Neuronal stem cell (in vitro differentiated cells): ENCODE measurements at regions not wholly inside any gene's neighbourhood (a gene's known extent, or its start where the extent isn't known, plus 50 kb on each side); places are given as distances from the start of the nearest gene placed in this dataset.

ENCODE experiments used
- DNase-seq: peaks from one replicate; pipeline ENCODE4 v3.0.0-alpha.2; 2013; ENCODE audit warnings: low spot score
- H2AFZ ChIP-seq: one replicate; pipeline ENCODE4 v1.6.1; 2013; ENCODE audit warnings: mild to moderate bottlenecking, low read length, inconsistent platforms
- H2AK5ac ChIP-seq: 2 replicates; pipeline ENCODE4 v1.6.1; 2013; ENCODE audit warnings: low read depth, mild to moderate bottlenecking, inconsistent platforms, low read length, moderate library complexity, mixed read lengths
- H2BK120ac ChIP-seq: 2 replicates; pipeline ENCODE4 v1.6.1; 2013; ENCODE audit warnings: low read depth, mild to moderate bottlenecking, inconsistent platforms, low read length, moderate library complexity, mixed read lengths
- H2BK12ac ChIP-seq: one replicate; pipeline ENCODE4 v1.6.1; 2013; ENCODE audit warnings: low read length, inconsistent platforms
- H2BK15ac ChIP-seq: 2 replicates; pipeline ENCODE4 v1.6.1; 2013; ENCODE audit warnings: mild to moderate bottlenecking, low read length, inconsistent platforms, mixed read lengths
- H2BK5ac ChIP-seq: one replicate; pipeline ENCODE4 v1.6.1; 2013; ENCODE audit warnings: inconsistent platforms, mild to moderate bottlenecking, low read length, moderate library complexity
- H3K14ac ChIP-seq: one replicate; pipeline ENCODE4 v1.6.1; 2013; ENCODE audit warnings: low read length, inconsistent platforms
- H3K18ac ChIP-seq: 2 replicates; pipeline ENCODE4 v1.6.1; 2013; ENCODE audit warnings: low read length, inconsistent platforms
- H3K23ac ChIP-seq: 2 replicates; pipeline ENCODE4 v1.6.1; 2013; ENCODE audit warnings: low read depth, mild to moderate bottlenecking, mixed read lengths, low read length, inconsistent platforms; ENCODE audit not compliant: poor library complexity
- H3K27ac ChIP-seq: replicated peaks from 3 replicates; pipeline ENCODE4 v1.5.1; 2013; ENCODE audit warnings: low read length, inconsistent platforms
- H3K27me3 ChIP-seq, 3 experiments: 2 replicates each; pipeline ENCODE4 v1.6.1; 2013; ENCODE audit warnings: low read length in 3 of 3, mild to moderate bottlenecking in 2 of 3, inconsistent platforms in 1 of 3, low read depth in 1 of 3, mixed read lengths in 1 of 3, moderate library complexity in 1 of 3; ENCODE audit not compliant: control insufficient read depth in 3 of 3, insufficient read depth in 3 of 3
- H3K36me3 ChIP-seq, 2 donors: replicated peaks in 1 of 2; 2 replicates each; pipeline ENCODE4 v1.6.1; 2013; ENCODE audit warnings: low read length in 2 of 2; ENCODE audit not compliant: control insufficient read depth in 2 of 2, insufficient read depth in 2 of 2
- H3K4ac ChIP-seq: 2 replicates; pipeline ENCODE4 v1.6.1; 2013; ENCODE audit warnings: inconsistent platforms, mild to moderate bottlenecking, low read length, moderate library complexity
- H3K4me1 ChIP-seq, 2 donors: 1 replicate in 1 of 2; 2 replicates in 1 of 2; pipeline ENCODE4 v1.6.1; 2013; ENCODE audit warnings: low read length in 2 of 2, low read depth in 1 of 2; ENCODE audit not compliant: control insufficient read depth in 2 of 2, insufficient read depth in 1 of 2
- H3K4me2 ChIP-seq: one replicate; pipeline ENCODE4 v1.6.1; 2013; ENCODE audit warnings: mild to moderate bottlenecking, low read length, inconsistent platforms; ENCODE audit not compliant: insufficient read depth, poor library complexity, severe bottlenecking
- H3K4me3 ChIP-seq, 2 donors: 2 replicates each; pipeline ENCODE4 v1.5.1; 2013; ENCODE audit warnings: low read length in 2 of 2, mild to moderate bottlenecking in 2 of 2, inconsistent platforms in 1 of 2, moderate library complexity in 1 of 2
- H3K79me1 ChIP-seq: one replicate; pipeline ENCODE4 v1.6.1; 2013; ENCODE audit warnings: low read depth, mild to moderate bottlenecking, inconsistent platforms, low read length, moderate library complexity
- H3K9ac ChIP-seq: one replicate; pipeline ENCODE4 v1.6.1; 2013; ENCODE audit warnings: mild to moderate bottlenecking, low read depth, low read length, inconsistent platforms; ENCODE audit not compliant: poor library complexity
- H3K9me3 ChIP-seq, 2 donors: replicated peaks in 1 of 2; 2 replicates each; pipeline versions ENCODE3 to v1.6.1; 2013; ENCODE audit warnings: low read length in 2 of 2, mild to moderate bottlenecking in 2 of 2, inconsistent platforms in 1 of 2, low read depth in 1 of 2, mixed read lengths in 1 of 2, moderate library complexity in 1 of 2; ENCODE audit not compliant: control insufficient read depth in 2 of 2, insufficient read depth in 1 of 2
- H4K8ac ChIP-seq: one replicate; pipeline ENCODE4 v1.6.1; 2013; ENCODE audit warnings: low read depth, mild to moderate bottlenecking, inconsistent platforms, low read length, moderate library complexity
- H4K91ac ChIP-seq: one replicate; pipeline ENCODE4 v1.6.1; 2013; ENCODE audit warnings: low read length, low read depth, mild to moderate bottlenecking, inconsistent platforms; ENCODE audit not compliant: poor library complexity
- WGBS, 2 donors: extraction: QIAGEN DNeasy Blood & Tissue Kit; methylation state at CpG; one replicate each; pipeline ENCODE4 v1.1.7; 2013; ENCODE audit warnings: missing lambda C conversion rate in 2 of 2, mixed read lengths in 1 of 2; ENCODE audit not compliant: insufficient read length in 2 of 2, insufficient replicate concordance in 1 of 2; ENCODE audit errors: extremely low coverage in 2 of 2; 5-methylcytosine and 5-hydroxymethylcytosine counted together

- no peaks in the 10 kb centered on the region for H3K27me3 ChIP-seq
- no peak for DNase-seq
- H3K9me3 ChIP-seq: peaks cover 0 to 6% of the 10 kb centered on the region in 2 donors
- H3K27ac ChIP-seq: no peak overlapping the region
- H3K23ac ChIP-seq: no peak overlapping the region
- no peaks in the 10 kb centered on the region for H3K4me1 ChIP-seq
- no peak overlapping the region for H3K4ac ChIP-seq
- no CpG with 5 or more reads among the region's 5 CpGs for WGBS, 2 donors
- no peak overlapping the region for H4K8ac ChIP-seq
- H3K4me3 ChIP-seq: no peak overlapping the region
- H3K18ac ChIP-seq: no peak overlapping the region
- no peak overlapping the region for H2AK5ac ChIP-seq
- no peaks in the 10 kb centered on the region for H3K36me3 ChIP-seq
- no peak overlapping the region for H2BK5ac ChIP-seq
- H2AFZ ChIP-seq: no peak overlapping the region
- no peak overlapping the region for H3K9ac ChIP-seq
- H3K14ac ChIP-seq: no peak overlapping the region
- H2BK15ac ChIP-seq: no peak overlapping the region
- H3K79me1 ChIP-seq: no peaks in the 10 kb centered on the region
- no peak overlapping the region for H4K91ac ChIP-seq
- no peak overlapping the region for H3K4me2 ChIP-seq
- no peak overlapping the region for H2BK120ac ChIP-seq
- no peak overlapping the region for H2BK12ac ChIP-seq
Measured at GRCh38 chr4:187436251-187436650, 559.3 kb upstream of the ZFP42 start.

GRCh38 chr4:187444061-187444460 lies 551.5 kb upstream of the ZFP42 start:
- Histone ChIP-seq H2BK15ac (no peak overlapping the region), H2BK12ac (no peak overlapping the region), H3K14ac (no peak overlapping the region), H3K23ac (no peak overlapping the region), H2AFZ (no peak overlapping the region), H2AK5ac (no peak overlapping the region), H4K8ac (no peak overlapping the region), H2BK5ac (no peak overlapping the region), H4K91ac (no peak overlapping the region), H3K27me3 (no peaks in the 10 kb centered on the region), H3K4me1 (no peaks in the 10 kb centered on the region), H3K9me3 (no peaks in the 10 kb centered on the region), H3K4me3 (no peak overlapping the region), H3K4me2 (no peak overlapping the region), H3K4ac (no peak overlapping the region), H2BK120ac (no peak overlapping the region), H3K27ac (no peak overlapping the region), H3K79me1 (no peaks in the 10 kb centered on the region), H3K9ac (no peak overlapping the region), H3K18ac (no peak overlapping the region), H3K36me3 (no peaks in the 10 kb centered on the region)
- WGBS, 2 donors: no CpG with 5 or more reads among the region's 3 CpGs
- no peak for DNase-seq

DNA sequence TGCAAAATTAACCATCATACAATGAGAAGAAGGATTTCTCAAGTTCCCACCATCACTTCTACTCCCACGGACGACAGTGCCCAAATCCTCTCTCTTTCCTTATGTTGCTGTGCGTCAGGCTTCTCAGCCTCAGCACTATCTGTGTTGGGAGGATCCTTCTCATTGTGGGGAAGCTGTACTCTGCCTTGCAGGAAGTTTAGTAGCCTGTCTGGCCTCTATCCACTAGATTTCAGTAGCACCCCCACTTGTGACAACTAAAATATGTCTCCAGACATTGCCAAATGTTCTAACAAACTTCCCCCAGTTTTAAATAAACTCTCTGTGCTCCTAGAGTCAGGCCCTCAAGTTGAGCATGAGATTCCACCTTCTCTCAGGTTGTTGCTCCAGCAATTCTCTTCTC lies 545.9 kb upstream of the ZFP42 start:
- H3K14ac ChIP-seq: no peak overlapping the region
- no peak for DNase-seq
- no peak overlapping the region for H3K4me2 ChIP-seq
- no peak overlapping the region for H4K8ac ChIP-seq
- no peak overlapping the region for H3K4me3 ChIP-seq
- no peak overlapping the region for H2BK5ac ChIP-seq
- no peak overlapping the region for H2BK12ac ChIP-seq
- H3K27me3 ChIP-seq: no peaks in the 10 kb centered on the region
- no CpG with 5 or more reads among the region's 3 CpGs for WGBS, 2 donors
- no peak overlapping the region for H2BK15ac ChIP-seq
- H3K27ac ChIP-seq: no peak overlapping the region
- no peak overlapping the region for H4K91ac ChIP-seq
- no peaks in the 10 kb centered on the region for H3K79me1 ChIP-seq
- no peaks in the 10 kb centered on the region for H3K36me3 ChIP-seq
- H3K9me3 ChIP-seq: no peaks in the 10 kb centered on the region
- no peaks in the 10 kb centered on the region for H3K4me1 ChIP-seq
- H3K9ac ChIP-seq: no peak overlapping the region
- H2AK5ac ChIP-seq: no peak overlapping the region
- no peak overlapping the region for H2AFZ ChIP-seq
- no peak overlapping the region for H3K18ac ChIP-seq
- H3K4ac ChIP-seq: no peak overlapping the region
- H3K23ac ChIP-seq: no peak overlapping the region
- no peak overlapping the region for H2BK120ac ChIP-seq

DNA sequence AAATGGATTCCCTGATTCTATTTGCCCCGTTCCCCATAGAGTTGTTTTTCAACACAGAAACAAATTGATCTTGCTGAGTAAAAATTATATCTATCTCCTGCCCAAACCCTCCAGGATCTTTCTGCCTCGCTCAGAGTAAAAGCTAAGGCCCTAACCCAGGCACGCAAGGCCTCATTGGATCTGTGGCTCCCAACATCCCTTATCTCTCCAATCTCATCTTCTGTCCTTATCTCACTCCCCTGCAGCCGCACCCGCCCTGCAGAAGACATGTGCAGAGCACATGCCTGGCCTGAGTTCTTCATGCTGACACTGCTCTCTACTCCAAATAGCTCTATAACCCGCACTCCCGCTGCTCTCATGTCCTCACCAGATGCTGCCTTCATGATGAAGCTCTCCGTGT lies 543.8 kb upstream of the ZFP42 start:
- Histone ChIP-seq H3K4me1 (no peaks in the 10 kb centered on the region), H2AK5ac (no peak overlapping the region), H3K9ac (no peak overlapping the region), H2BK15ac (no peak overlapping the region), H4K8ac (no peak overlapping the region), H3K14ac (no peak overlapping the region), H3K4me3 (no peak overlapping the region), H2BK12ac (no peak overlapping the region), H2AFZ (no peak overlapping the region), H3K4ac (no peak overlapping the region), H2BK120ac (no peak overlapping the region), H3K27ac (no peak overlapping the region), H3K36me3 (no peaks in the 10 kb centered on the region), H4K91ac (no peak overlapping the region), H3K18ac (no peak overlapping the region), H3K4me2 (no peak overlapping the region), H3K27me3 (no peaks in the 10 kb centered on the region), H3K23ac (no peak overlapping the region), H3K79me1 (no peaks in the 10 kb centered on the region), H3K9me3 (no peaks in the 10 kb centered on the region), H2BK5ac (no peak overlapping the region)
- WGBS, 2 donors: no CpG with 5 or more reads among the region's 8 CpGs
- no peak for DNase-seq
